A673 (cell line): ENCODE measurements at regions not wholly inside any gene's neighbourhood (a gene's known extent, or its start where the extent isn't known, plus 50 kb on each side); places are given as distances from the start of the nearest gene placed in this dataset.
"Not testable (repeated sequence)": the region's sequence is repeated elsewhere in the genome, so short reads cannot be mapped to it uniquely, and the experiment has no call there.

Experiments
- BruUV-seq: library from RNA; stranded (reverse); fragments of 400-500 nt; replicated peaks from 2 replicates; lab custom pipeline; 2021; lab: Mats Ljungman, UMichigan
- CTCF ChIA-PET: fragments of 300-600 bp; sonication (Branson Sonifier 250); formaldehyde crosslinking; loops from one replicate; lab custom pipeline; 2022; ENCODE audit warnings: antibody characterized with exemption; lab: Charles Lee
- POLR2A ChIA-PET: fragments of 300-600 bp; sonication (Branson Sonifier 250); formaldehyde crosslinking; loops from one replicate; lab custom pipeline; 2022; ENCODE audit warnings: antibody characterized with exemption; ENCODE audit not compliant: low non-redundant PET; lab: Charles Lee
- DNase-seq: peaks from one replicate; pipeline ENCODE4 v3.0.0-alpha.2; 2015; ENCODE audit warnings: low spot score
- H3K27ac ChIP-seq: fragments of 200-600 bp; sonication (generic); 2 replicates; pipeline ENCODE4 v1.5.1; 2016; ENCODE audit warnings: mixed run types, low read depth, mild to moderate bottlenecking, mixed read lengths, antibody characterized with exemption, low read length; ENCODE audit not compliant: poor library complexity, severe bottlenecking
- H3K27me3 ChIP-seq: fragments of 200-600 bp; sonication (generic); replicated peaks from 2 replicates; pipeline ENCODE4 v1.6.1; 2017; ENCODE audit warnings: mixed run types, low read depth, mild to moderate bottlenecking, mixed read lengths, antibody characterized with exemption, low read length; ENCODE audit not compliant: insufficient read depth, poor library complexity
- H3K36me3 ChIP-seq: fragments of 200-600 bp; sonication (generic); 2 replicates; pipeline ENCODE4 v1.6.1; 2016; ENCODE audit warnings: mixed run types, mild to moderate bottlenecking, mixed read lengths, antibody characterized with exemption, low read length; ENCODE audit not compliant: insufficient read depth, poor library complexity, severe bottlenecking
- H3K4me1 ChIP-seq: fragments of 200-600 bp; sonication (generic); 2 replicates; pipeline ENCODE4 v1.6.1; 2017; ENCODE audit warnings: mixed run types, mild to moderate bottlenecking, mixed read lengths, antibody characterized with exemption, low read length; ENCODE audit not compliant: insufficient read depth, poor library complexity, severe bottlenecking
- H3K4me3 ChIP-seq: fragments of 200-600 bp; sonication (generic); 2 replicates; pipeline ENCODE4 v1.5.1; 2016; ENCODE audit warnings: low read depth, mixed run types, mild to moderate bottlenecking, mixed read lengths, low read length; ENCODE audit not compliant: poor library complexity, severe bottlenecking
- H3K9me3 ChIP-seq: fragments of 200-600 bp; sonication (generic); 2 replicates; pipeline ENCODE4 v1.6.1; 2016; ENCODE audit warnings: mixed run types, low read depth, mild to moderate bottlenecking, mixed read lengths, antibody characterized with exemption, low read length; ENCODE audit not compliant: poor library complexity, severe bottlenecking
- intact Hi-C: fragments of 100-400 bp; cut with micrococcal nuclease; formaldehyde crosslinking; loops from one replicate; pipeline ENCODE4 v1.10.0; 2022; ENCODE audit not compliant: unreplicated experiment

- intact Hi-C loops, H3K4me3 ChIP-seq, DNase-seq, BruUV-seq, H3K27me3 ChIP-seq, POLR2A ChIA-PET, H3K9me3 ChIP-seq, H3K36me3 ChIP-seq, H3K27ac ChIP-seq, CTCF ChIA-PET, H3K4me1 ChIP-seq: not testable (repeated sequence)
Observed at GRCh38 chr1:206333897-206334296, 130.6 kb downstream of the SRGAP2 start.

GRCh38 chr1:206334481-206334880 lies 131.1 kb downstream of the SRGAP2 start:
- H3K36me3 ChIP-seq, H3K27me3 ChIP-seq, DNase-seq, H3K9me3 ChIP-seq, intact Hi-C loops, BruUV-seq, POLR2A ChIA-PET, CTCF ChIA-PET, H3K4me1 ChIP-seq, H3K4me3 ChIP-seq, H3K27ac ChIP-seq: not testable (repeated sequence)

- POLR2A ChIA-PET, DNase-seq, H3K27ac ChIP-seq, H3K27me3 ChIP-seq, CTCF ChIA-PET, H3K4me1 ChIP-seq, H3K9me3 ChIP-seq, BruUV-seq, H3K4me3 ChIP-seq, intact Hi-C loops, H3K36me3 ChIP-seq: not testable (repeated sequence)
Observed at GRCh38 chr1:206335162-206335561, 131.8 kb downstream of the SRGAP2 start.

- H3K4me3 ChIP-seq, H3K4me1 ChIP-seq, POLR2A ChIA-PET, CTCF ChIA-PET, H3K9me3 ChIP-seq, H3K27ac ChIP-seq, H3K27me3 ChIP-seq, H3K36me3 ChIP-seq, BruUV-seq, intact Hi-C loops, DNase-seq: not testable (repeated sequence)
Observed at GRCh38 chr1:206335875-206336846, 132.8 kb downstream of the SRGAP2 start.

GRCh38 chr1:206337024-206337423 lies 133.3 kb upstream of the IKBKE start:
- BruUV-seq, intact Hi-C loops, H3K4me3 ChIP-seq, H3K4me1 ChIP-seq, CTCF ChIA-PET, H3K27me3 ChIP-seq, H3K36me3 ChIP-seq, DNase-seq, H3K27ac ChIP-seq, H3K9me3 ChIP-seq, POLR2A ChIA-PET: not testable (repeated sequence)

GRCh38 chr1:206350493-206351275 lies 119.6 kb upstream of the IKBKE start:
- H3K27me3 ChIP-seq, intact Hi-C loops, DNase-seq, H3K4me3 ChIP-seq, BruUV-seq, H3K4me1 ChIP-seq, POLR2A ChIA-PET, H3K36me3 ChIP-seq, CTCF ChIA-PET, H3K27ac ChIP-seq, H3K9me3 ChIP-seq: not testable (repeated sequence)

GRCh38 chr1:206351276-206352052 lies 118.8 kb upstream of the IKBKE start:
- POLR2A ChIA-PET, H3K36me3 ChIP-seq: not testable (repeated sequence)

More at GRCh38 chr1:206351276-206352052, 118.8 kb upstream of the IKBKE start:
- H3K9me3 ChIP-seq, H3K4me3 ChIP-seq, DNase-seq, BruUV-seq, H3K27me3 ChIP-seq, H3K27ac ChIP-seq, H3K4me1 ChIP-seq, intact Hi-C loops, CTCF ChIA-PET: not testable (repeated sequence)
